ENCODE measurements at regions not wholly inside any gene's neighbourhood (a gene's known extent, or its start where the extent isn't known, plus 50 kb on each side); places are given as distances from the start of the nearest gene placed in this dataset.

DNA sequence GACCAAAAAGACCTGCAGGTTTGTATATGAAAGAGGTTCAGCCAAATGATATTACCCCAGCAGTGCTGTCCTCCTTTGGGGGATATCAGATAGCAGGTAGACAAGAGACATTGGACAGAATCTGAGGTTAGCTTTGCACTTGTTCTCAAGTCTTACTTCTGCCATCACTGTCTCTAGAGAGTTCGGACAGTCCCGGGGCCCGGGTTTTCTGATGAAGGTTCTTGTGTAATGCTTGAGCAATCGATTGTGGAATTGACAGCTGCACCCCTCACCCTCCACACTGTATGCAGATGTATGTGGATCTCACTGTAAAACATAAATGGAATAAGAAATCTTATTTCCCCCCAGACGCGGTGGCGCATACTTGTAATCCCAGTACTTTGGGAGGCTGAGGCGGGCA lies 56.2 kb upstream of the MORC3 start:
- TF ChIP-seq, protein P1, sequence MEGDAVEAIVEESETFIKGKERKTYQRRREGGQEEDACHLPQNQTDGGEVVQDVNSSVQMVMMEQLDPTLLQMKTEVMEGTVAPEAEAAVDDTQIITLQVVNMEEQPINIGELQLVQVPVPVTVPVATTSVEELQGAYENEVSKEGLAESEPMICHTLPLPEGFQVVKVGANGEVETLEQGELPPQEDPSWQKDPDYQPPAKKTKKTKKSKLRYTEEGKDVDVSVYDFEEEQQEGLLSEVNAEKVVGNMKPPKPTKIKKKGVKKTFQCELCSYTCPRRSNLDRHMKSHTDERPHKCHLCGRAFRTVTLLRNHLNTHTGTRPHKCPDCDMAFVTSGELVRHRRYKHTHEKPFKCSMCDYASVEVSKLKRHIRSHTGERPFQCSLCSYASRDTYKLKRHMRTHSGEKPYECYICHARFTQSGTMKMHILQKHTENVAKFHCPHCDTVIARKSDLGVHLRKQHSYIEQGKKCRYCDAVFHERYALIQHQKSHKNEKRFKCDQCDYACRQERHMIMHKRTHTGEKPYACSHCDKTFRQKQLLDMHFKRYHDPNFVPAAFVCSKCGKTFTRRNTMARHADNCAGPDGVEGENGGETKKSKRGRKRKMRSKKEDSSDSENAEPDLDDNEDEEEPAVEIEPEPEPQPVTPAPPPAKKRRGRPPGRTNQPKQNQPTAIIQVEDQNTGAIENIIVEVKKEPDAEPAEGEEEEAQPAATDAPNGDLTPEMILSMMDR (IDR thresholded peaks at IDR 0.05): no peak
- no peak for TF ChIP-seq POLR2A (IDR thresholded peaks at IDR 0.05)
